HG02884 (cell line): ENCODE measurements at regions not wholly inside any gene's neighbourhood (a gene's known extent, or its start where the extent isn't known, plus 50 kb on each side); places are given as distances from the start of the nearest gene placed in this dataset.

ENCODE experiments used
- ATAC-seq: cut with Tn5 transposase; IDR thresholded peaks from one replicate; pipeline ENCODE4 v1.9.1; 2021; ENCODE audit warnings: mild to moderate bottlenecking, moderate library complexity; ENCODE audit not compliant: unreplicated experiment

DNA sequence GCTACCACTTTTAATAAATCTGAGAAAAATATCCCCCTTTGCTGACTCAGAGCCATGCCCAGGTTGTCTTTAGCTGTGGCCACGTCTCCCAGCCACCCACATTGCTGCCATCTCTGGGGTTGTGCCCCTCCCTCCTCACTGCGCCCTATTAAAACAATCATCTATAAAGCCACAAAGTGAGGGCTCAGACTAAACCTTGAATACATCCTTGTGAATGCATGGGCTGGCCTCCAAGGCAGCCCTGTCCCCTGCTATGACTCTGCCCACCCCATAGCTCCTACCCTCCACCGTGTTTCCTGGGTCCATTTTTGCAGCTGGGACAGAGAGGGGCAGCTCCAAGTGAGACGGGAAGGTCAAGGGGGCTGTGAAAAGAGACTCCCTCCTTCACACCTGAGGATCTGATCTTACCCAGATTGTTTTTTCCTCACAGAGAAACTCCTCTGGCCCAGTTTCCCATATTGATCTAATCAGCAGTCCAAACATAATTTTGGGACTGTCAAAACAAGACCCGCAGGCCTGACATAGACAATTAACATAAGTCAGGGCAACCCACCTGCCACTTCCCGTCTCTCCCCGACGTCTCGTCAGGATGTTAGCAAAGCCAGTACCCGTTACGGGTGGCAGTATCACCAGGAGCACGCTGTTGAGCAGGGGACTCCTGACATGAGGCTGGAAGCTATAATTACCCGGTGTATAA is 199.0 kb downstream of the KATNAL1 start:
- no peak for ATAC-seq

DNA sequence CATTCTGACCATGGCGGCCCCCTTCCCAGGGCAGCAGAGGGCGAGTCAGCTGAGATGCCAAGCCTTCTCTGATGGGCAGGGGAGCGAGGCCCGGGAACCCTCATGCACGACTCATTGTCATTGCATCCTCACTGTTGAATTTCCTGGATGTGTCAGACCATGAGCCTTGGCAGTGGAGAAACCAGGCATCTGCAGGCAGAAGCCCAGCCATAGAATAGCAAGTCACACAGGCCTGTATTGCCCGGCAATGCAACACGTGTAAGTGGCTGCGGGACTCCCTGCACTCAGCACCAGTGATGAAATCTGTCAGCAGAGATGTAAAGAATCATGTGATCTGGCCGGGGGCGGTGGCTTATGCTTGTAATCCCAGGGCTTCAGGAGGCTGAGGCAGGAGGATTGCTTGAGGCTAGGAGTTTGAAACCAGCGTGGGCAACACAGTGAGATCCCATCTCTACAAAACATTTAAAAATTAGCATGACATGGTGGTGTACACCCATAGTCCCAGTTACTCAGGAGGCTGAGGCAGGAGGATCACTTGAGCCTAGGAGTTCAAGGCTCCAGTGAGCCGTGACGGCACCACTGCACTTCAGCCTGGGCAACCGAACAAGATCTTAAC is 199.7 kb downstream of the KATNAL1 start:
- ATAC-seq, result no peak

DNA sequence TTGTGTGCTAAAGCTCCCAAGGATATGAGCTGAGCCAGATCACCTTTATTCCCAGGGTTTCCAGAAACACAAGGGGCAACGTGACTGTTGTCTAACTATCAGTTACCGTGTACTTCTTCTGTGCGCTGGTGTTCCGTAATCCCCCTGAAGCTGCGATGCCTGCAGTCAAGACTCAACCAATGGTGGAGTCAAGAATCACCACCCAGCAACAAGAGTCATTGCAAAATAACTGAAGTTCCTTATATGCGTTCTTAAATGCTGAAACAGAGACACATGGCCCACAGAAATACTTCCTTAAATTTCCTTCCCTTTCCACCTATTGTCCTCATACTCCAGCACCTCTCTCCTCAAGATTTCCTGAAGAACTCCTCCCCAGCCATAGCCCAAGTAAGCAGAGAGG is 200.2 kb downstream of the KATNAL1 start:
- ATAC-seq, result no peak

DNA sequence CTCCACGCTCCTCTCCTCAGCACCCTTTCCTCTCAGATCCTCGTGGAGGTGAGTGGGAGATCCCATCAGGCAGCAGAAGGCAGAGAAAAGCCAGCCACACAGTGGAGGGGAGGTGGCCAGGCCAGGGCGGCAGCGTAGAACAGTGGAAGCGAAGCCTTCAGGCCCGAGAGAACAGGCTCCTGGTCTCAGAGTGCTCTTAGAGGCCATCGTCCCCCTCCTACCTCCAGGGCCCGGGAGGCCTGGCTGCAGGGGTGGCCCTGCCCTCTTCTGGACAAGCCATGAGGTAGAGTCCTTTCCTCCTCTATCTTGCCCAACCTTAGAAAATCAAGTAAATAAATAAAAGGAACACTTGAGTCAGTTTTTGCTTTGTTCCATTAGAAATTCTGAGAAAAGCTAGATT is 202.0 kb downstream of the KATNAL1 start:
- ATAC-seq, result no peak

DNA sequence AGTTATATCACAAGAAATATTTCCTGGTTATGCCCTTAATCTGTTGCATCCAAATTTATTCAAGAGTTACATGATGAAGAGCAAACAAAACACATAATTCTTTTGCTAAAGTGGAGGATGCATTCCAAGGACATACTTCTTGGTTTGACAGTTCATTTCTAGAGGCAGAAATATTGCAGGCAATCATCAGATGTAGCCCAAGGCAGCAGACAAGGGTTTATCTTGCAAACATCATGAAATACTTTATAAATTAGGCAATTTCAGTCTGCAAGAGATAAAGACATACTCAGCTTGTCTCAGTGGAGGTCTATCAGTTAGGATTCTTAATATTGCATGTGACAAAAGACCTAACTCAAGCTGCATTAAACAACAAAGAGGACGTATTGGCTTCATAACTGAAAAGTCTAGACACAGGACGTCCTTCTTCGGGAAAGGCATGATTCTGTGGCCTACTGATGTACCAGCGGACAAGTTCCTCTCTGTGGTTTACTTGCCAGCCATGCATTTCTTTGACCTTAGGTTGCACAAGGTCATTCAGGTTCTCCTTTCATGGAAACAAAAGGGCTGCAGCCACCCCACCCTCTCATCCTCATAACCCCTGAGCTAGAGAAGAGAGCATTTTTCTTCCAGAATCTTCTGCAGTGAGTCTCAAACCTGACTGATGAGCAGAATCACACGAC is 204.1 kb downstream of the KATNAL1 start:
- no peak for ATAC-seq

GRCh38 chr13:30100226-30100625 is 207.1 kb downstream of the KATNAL1 start:
- ATAC-seq, result no peak

DNA sequence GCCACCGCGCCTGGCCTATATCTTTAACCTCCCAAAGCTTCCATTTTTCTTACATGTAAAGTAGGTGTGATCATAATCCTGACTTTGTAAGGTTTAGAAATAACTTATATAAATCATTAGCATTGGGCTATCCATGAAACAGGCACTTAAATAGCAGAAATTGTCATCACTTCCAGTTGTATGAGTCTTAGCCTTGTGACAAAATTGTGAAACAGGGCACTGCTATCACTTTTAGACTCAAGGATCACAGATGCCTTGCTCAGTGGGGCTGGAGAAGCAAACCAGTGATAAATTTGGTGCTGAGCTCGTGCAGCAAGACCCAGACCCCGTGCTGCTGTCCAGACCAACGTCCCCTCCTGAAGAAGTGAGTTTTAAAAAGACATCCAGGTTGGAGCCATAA is 209.7 kb downstream of the KATNAL1 start:
- ATAC-seq, result no peak

DNA sequence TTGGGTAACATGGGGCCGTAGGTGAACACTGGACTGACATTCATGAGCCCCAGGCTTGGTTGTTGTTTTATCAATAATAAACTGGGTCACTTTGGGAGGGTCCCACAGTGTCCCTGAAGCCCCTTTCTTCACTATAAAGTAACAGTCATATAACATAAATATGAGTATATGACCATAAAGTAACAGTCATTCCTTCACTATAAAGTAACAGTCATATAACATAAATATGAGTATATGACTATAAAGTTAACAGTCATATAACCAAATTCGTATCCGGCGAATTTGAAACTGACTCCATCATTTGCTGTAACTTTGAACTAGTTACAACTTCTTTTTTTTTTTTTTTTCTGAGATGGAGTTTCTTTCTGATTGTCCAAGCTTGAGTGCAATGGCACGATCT is 210.3 kb downstream of the KATNAL1 start:
- ATAC-seq, result no peak

DNA sequence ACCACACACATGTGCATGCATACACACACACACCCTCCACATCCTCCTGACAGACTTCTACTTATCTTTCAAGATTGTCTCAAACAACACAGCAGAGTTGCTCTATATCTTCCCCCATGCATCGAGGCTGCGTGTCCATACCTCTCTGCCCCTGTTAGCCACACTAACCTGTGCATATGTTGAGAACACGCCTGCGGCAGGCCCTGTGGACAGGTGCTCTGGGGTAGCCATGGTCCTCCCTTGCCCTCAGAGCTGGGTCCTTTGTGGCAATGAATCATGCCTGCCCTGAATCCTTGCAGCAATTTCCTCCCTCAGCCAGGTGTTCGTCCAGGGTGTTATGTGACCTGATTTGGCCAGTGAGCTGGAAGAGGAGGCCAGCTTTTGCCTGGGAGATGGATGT is 213.3 kb downstream of the KATNAL1 start:
- no peak for ATAC-seq

DNA sequence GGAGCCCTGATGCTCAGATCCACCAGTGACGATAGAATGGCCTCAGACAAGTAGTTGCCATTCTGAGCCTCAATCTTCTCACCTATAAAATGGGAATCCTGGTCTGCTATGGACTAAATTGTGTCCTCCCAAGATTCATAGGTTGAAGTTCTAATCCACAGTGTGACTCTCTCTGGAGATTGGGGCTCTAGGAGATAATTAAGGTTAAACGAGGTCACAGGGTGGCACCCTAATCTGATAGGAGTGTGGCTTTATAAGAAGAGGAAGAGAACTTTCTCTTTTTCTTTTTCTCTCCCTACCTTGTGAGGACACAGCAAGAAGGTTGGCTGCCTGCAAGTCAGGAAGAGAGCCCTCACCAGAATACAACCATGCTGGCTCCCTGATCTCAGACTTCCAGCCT is 214.1 kb downstream of the KATNAL1 start:
- no peak for ATAC-seq

DNA sequence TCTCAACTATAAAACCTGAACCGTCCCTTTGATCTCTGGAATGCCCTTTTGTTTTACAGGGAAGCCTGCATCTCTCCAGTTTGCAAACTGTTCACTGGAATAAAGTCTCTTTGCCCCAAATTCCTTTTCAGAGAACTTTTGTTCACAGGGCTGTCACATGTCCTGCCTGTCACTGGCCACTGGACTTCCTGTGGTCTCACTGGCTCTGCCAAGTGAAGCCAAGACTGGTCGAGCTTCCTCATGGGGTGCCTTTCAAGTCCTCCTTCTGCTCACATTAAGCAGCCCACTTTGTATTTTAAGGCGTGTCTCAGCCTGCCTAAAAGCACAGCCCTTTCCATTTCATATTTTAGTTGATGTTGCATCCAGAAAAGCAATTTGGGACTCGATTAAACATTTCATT is 215.7 kb downstream of the KATNAL1 start:
- ATAC-seq, result no peak

DNA sequence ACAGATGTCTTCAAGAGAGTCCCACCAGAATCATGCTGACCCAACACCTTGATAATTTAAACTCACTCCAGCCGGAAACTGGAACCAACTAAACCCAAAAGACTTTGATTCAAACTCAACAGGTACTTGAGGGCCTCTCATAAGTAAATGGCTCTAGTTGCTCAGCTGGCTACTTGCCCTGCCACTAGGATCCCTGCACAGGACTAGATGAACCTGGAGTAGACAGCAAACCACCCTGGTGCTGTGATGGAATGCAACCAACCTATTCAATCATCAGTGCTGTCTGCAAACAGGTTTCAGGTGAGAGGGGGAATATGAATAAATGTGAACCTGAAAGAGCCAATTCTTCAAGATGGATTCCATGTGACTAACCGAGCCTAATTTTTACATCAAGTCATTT is 216.3 kb downstream of the KATNAL1 start:
- ATAC-seq, result no peak

DNA sequence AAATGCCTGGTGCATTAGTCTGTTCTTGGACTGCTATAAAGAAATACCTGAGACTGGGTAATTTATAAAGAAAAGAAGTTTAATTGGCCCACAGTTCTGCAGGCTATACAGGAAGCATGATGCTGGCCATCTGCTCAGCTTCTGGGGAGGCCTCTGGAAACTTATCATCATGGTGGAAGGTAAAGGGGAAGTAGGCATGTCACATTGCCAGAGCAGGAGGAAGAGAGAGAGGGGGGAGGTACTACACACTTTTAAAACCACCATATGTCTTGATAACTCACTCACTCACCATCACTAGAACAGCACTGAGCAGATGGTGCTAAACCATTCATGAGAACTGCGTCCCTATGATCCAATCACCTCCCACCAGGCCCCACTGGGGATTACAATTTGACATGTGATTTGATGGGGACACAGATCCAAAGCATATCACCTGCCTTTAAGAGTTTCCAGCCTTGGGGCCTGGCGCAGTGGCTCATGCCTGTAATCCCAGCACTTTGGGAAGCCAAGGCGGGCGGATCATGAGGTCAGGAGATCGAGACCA is 219.0 kb downstream of the KATNAL1 start:
- no peak for ATAC-seq

GRCh38 chr13:30085087-30085486 is 222.3 kb downstream of the KATNAL1 start:
- no peak for ATAC-seq

- no peak for ATAC-seq
Measured at GRCh38 chr13:30082391-30082790, 225.0 kb downstream of the KATNAL1 start.

- no peak for ATAC-seq
Measured at GRCh38 chr13:30081331-30081730, 226.0 kb downstream of the KATNAL1 start.

DNA sequence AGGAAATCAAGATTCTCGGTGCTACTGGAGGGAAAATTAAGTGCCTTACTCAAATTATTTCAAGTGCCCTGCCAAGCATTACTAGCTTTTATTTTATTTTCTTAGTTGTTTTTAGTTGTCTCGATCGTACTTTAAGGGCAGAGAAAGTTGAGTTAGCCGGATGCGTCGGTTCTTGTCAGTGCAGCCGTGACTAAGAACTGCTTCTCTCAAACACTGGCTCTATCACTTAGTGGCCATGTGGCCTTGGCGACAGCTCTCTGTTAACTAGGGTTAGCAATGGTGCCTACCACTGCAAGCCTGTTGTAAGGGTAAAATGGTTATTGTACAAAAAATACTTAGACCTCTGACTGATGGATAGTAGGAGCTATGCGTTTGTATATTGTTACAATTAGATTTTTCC is 227.8 kb downstream of the KATNAL1 start:
- no peak for ATAC-seq

DNA sequence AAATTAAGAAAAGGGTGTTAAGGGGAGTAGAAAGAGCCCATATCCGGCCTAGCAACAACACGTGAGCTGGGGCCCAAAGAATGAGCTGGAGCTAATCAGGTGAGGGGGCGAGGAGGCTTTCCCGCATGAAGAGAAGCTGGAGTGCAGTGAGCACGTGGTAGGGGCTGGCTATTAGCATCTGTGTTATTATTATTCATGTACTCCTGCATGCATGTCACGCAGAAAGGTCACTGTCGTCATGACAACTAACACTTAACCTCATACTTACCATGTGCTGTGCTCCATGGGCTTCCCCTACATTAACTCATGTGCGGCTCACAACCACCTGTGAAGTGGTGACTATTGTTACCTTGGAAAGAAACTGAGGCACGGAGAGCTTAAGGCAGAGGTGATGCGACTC is 227.6 kb upstream of the UBL3 start:
- ATAC-seq, result no peak

- no peak for ATAC-seq
Measured at GRCh38 chr13:30077240-30077735, 226.9 kb upstream of the UBL3 start.

DNA sequence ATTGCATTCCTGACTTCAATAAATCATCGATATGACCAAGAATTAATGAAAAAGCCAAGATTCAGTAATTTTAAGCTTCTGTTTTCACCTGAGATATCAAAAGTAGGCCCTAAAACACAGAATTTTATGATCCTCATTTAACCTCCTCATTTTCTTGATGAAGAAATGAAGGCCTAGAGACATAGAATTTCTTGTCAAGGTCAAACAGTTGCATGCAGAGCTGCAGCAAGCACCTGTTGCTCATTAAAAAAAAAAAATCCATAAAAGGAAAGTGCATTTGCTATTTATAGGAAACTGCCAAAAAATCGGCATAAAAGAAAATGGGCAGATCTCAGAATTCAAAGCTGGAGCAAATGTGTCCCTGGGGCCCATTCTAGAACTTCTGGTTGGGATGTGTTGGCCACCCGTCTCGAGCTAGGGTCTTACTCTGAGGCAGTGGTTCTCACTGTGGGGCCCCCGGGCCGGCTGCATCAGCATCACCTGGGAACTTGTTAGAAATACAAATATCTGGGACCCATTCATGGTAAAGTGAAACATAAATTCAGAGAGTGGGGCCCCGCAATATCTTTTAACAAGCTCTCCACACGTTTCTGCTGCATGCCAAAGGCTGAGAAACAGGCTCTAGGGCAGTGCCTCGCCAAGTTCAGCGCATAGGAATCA is 224.7 kb upstream of the UBL3 start:
- ATAC-seq, result no peak

DNA sequence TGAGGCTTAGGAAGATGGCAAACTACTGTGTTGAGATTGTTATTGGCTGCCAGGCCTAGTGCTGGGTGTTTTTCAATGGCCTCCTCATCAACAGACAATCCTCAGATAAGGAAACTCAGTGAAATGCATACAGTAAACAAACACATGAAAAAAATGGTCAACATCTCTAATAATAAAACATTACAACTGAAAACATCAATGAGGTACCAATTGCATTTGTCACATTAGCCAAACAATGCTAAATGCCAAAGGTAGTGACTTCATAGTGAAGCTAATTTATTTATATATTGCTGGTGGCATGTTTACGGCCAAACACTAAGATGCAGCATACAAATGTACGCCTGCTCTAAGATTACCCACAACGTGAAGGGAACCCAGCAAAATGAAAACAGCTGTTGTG is 224.0 kb upstream of the UBL3 start:
- no peak for ATAC-seq
